ENCODE measurements at regions not wholly inside any gene's neighbourhood (a gene's known extent, or its start where the extent isn't known, plus 50 kb on each side); places are given as distances from the start of the nearest gene placed in this dataset.

DNA sequence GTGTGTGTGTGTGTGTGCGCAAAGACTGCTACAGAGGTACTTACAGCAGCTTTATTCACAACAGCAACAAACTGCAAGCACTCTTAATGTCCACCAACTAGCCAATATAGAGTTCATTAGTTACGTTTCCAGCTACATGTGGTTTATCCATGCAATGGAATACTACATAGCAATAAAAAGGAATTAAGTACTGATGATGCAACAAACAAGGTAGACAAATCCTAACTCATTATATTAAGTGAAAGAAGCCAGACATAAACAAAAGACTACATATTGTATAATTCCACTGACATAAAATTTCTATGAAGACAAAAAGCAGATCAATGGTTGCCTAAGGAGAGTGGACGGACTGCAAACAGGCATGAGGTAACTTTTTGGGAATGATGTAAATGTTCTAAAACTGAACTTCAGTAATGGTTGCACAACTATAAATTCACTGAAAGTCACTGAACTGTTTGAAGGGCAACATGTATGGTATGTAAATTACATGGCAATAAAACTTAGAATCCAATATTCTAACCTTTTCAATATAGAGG lies 433.7 kb downstream of the SHQ1 start:
- no peak for DNase-seq (ENCODE audit: low read depth)
- H3K4me3 ChIP-seq (replicated peaks; ENCODE audit: low read depth, low read length): no peak overlapping the region
- TF ChIP-seq, protein P1, sequence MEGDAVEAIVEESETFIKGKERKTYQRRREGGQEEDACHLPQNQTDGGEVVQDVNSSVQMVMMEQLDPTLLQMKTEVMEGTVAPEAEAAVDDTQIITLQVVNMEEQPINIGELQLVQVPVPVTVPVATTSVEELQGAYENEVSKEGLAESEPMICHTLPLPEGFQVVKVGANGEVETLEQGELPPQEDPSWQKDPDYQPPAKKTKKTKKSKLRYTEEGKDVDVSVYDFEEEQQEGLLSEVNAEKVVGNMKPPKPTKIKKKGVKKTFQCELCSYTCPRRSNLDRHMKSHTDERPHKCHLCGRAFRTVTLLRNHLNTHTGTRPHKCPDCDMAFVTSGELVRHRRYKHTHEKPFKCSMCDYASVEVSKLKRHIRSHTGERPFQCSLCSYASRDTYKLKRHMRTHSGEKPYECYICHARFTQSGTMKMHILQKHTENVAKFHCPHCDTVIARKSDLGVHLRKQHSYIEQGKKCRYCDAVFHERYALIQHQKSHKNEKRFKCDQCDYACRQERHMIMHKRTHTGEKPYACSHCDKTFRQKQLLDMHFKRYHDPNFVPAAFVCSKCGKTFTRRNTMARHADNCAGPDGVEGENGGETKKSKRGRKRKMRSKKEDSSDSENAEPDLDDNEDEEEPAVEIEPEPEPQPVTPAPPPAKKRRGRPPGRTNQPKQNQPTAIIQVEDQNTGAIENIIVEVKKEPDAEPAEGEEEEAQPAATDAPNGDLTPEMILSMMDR (IDR thresholded peaks at IDR 0.05; ENCODE audit: low read length, missing control alignments): no peak

DNA sequence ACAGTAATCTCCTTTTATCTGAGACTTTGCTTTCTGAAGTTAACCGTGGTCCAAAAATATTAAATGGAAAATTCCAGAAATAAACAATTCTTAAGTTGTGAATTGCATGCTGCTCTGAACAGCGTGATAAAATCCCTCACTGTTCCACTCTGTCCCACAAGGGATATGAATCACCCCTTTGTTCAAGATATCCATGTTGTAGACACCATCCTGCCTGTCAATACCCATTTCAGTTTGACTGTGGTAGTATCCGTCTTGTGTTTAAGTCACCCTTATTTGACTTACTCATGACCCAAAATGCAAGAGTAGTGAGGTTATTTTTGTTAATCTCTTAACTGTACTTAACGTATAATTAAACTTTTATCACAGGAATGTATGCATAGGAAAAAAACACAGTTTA lies 435.0 kb downstream of the SHQ1 start:
- peak; percentile 78 for DNase-seq (ENCODE audit: low read depth)
- no peak overlapping the region for H3K4me3 ChIP-seq (replicated peaks; ENCODE audit: low read depth, low read length)
- TF ChIP-seq, protein P1 (IDR thresholded peaks at IDR 0.05; ENCODE audit: low read length, missing control alignments): no peak

DNA sequence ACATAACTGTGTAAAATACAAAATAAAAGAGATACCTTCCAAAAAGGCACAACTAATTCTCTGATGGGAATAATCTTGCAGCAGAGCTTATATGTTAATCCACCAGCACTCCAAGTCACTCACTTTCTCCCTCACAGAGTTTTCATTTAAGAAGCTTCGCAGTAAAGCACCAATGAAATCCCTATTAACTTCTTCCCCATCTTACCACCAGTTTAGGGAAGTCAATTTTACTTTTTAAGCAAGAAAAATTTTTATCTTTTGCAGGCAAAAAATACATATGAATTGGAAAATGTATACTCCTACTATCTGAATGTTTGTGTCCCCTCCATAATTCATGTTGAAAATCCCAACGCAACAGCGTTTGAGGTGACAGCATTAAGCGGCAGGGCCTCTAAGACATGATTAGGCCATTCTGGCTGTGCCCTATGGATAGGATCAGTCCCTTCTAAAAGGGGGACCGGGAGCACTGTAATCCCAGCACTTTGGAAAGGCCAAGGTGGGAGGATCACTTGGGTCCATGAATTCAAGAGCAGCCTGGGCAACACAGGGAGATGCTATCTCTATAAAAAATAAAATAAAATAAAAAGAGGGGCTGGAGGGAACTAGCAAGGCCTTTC lies 435.8 kb downstream of the SHQ1 start:
- TF ChIP-seq, protein P1 (IDR thresholded peaks at IDR 0.05; ENCODE audit: low read length, missing control alignments): no peak
- no peak for DNase-seq (ENCODE audit: low read depth)
- H3K4me3 ChIP-seq (replicated peaks; ENCODE audit: low read depth, low read length): no peak overlapping the region

DNA sequence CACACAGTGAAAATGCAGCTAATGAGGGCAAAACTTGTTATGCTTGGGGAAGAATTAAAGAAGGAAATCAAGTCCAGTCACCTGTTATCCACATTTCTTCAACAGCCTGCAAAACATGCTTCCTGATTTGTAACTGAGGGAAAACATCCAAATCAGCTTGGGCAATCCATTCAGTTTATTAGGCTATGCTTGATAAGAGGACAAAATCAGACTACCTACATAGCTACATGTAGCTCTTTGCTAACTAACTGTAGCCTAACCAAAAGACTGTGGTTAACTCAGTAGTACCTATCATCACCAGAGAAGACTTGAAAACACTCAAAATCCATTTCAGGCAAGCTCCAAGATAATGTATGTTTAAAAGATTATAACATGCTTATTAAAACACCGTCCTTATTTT lies 436.4 kb downstream of the SHQ1 start:
- no peak for DNase-seq (ENCODE audit: low read depth)
- no peak overlapping the region for H3K4me3 ChIP-seq (replicated peaks; ENCODE audit: low read depth, low read length)
- TF ChIP-seq, protein P1 (IDR thresholded peaks at IDR 0.05; ENCODE audit: low read length, missing control alignments): no peak

DNA sequence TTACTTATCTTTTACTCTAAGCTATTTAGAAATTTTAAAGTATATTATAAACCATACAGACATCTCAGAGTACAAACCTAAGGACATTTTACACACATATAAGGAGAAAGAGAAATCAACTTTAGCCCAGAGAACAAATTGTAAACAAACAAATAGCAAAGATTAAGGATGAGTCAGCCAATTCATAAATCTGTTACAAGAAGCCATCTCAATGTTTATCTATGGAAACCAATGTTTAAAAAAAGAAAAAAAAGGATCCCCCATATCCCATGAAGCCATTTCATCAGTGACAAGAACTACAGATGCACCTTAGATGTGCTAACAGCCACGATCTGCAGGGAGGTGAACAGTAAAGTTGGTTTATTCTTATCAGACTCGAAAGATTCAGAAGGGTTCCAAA lies 437.1 kb downstream of the SHQ1 start:
- TF ChIP-seq, protein P1 (IDR thresholded peaks at IDR 0.05; ENCODE audit: low read length, missing control alignments): no peak
- no peak for DNase-seq (ENCODE audit: low read depth)
- H3K4me3 ChIP-seq (replicated peaks; ENCODE audit: low read depth, low read length): no peak overlapping the region

DNA sequence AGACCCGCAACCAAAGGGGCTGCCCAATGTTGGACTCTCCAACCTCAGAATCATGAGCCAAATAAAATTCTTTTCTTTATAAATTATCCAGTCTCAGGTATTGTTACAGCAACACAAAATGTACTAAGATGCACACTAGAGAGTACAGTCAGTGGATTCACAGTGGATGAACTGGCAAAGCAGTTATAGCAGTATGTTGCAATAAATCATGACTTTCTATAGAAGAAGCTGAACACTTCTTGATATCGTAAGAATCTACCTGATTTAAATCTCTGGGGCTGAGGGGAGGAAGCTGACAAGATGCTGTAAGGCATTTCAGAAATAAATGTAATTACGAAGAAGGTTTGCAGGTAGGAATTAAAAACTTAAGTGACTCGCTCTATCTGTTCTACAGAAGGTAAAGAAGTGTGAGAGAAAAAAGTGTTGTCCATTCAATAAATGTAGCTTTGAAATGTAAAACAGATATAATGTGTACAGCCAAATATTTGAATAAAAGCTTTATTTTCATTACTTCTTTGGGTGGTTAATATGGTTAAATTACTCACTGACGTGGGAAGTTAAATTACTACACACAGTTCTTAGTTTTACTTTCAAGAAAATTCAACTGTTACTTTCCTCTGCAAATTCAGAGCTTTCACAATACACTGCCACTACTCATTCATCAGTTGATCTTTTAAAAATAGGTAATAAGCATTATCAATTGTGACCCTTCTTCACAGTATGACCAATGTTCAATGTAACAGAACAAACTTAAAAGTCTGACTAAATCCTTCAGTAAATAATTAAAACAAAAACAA lies 439.1 kb downstream of the SHQ1 start:
- DNase-seq (ENCODE audit: low read depth): no peak
- TF ChIP-seq, protein P1 (IDR thresholded peaks at IDR 0.05; ENCODE audit: low read length, missing control alignments): no peak
- no peak overlapping the region for H3K4me3 ChIP-seq (replicated peaks; ENCODE audit: low read depth, low read length)

All from fibroblast of pulmonary artery (primary cell).